Mesothelial cell of epicardium (in vitro differentiated cells): ENCODE measurements at regions not wholly inside any gene's neighbourhood (a gene's known extent, or its start where the extent isn't known, plus 50 kb on each side); places are given as distances from the start of the nearest gene placed in this dataset. TPM values are rescaled to one million over a fixed set of nuclear protein-coding genes. Genes with fewer than 3 reads are reported as not detected.

Source experiments
- DNase-seq, 2 experiments: peaks; one replicate each; pipeline ENCODE4 v3.0.0; 2021; ENCODE audit warnings: low spot score in 2 of 2; ENCODE audit not compliant: unreplicated experiment in 2 of 2
- H3K27ac Mint-ChIP-seq: 2 replicates; pipeline ENCODE4 v1.8.0; 2021; ENCODE audit warnings: mixed read lengths
- H3K27me3 Mint-ChIP-seq: 2 replicates; pipeline ENCODE4 v1.8.0; 2021; ENCODE audit warnings: low read depth, mixed read lengths
- H3K36me3 Mint-ChIP-seq: 2 replicates; pipeline ENCODE4 v1.8.0; 2021; ENCODE audit warnings: mixed read lengths
- H3K4me1 Mint-ChIP-seq: 2 replicates; pipeline ENCODE4 v1.8.0; 2021; ENCODE audit warnings: mixed read lengths
- H3K4me3 Mint-ChIP-seq: 2 replicates; pipeline ENCODE4 v1.8.0; 2021; ENCODE audit warnings: mild to moderate bottlenecking, moderate library complexity, mixed read lengths
- H3K9me3 Mint-ChIP-seq: 2 replicates; pipeline ENCODE4 v1.8.0; 2021; ENCODE audit warnings: mixed read lengths
- microRNA-seq: library from miRNA; unstranded; fragments of <30 nt; microRNA quantifications from one replicate; pipeline ENCODE4 v1.2.0, GENCODE V29; 2021; ENCODE audit warnings: inconsistent platforms, mixed read lengths
- TF ChIP-seq, protein P1 (sequence below): fragments of 200-600 bp; sonication (generic); IDR thresholded peaks from one replicate; pipeline ENCODE4 v1.5.0; 2021; ENCODE audit warnings: antibody characterized with exemption; ENCODE audit not compliant: unreplicated experiment

DNA sequence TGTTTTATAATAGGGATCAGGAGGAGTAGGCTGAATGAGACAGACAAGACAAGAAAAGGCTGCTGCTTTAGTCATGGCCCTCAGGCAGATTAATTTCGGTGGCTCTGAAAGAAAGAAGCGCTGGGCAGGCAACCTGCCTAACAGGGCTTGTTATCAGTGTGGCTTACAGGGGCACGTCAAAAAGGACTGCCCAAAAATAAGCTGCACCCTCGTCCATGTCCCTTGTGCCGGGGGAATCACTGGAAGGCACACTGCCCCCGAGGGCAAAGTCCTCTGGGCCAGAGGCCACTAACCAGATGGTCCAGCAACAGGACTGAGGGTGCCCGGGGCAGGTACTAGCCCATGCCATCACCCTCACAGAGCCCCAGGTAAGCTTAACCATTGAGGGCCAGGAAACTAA, 188.5 kb downstream of the IGSF11 start:
- Mint-ChIP-seq H3K27ac (no peak overlapping the region), H3K27me3 (no peaks in the 10 kb centered on the region), H3K36me3 (no peaks in the 10 kb centered on the region)

More for the DNA sequence above, 188.5 kb downstream of the IGSF11 start:
- Mint-ChIP-seq H3K4me1 (no peaks in the 10 kb centered on the region), H3K9me3 (peaks cover 40% of the 10 kb centered on the region), H3K4me3 (no peak overlapping the region)
- DNase-seq: no peak
- TF ChIP-seq, protein P1, sequence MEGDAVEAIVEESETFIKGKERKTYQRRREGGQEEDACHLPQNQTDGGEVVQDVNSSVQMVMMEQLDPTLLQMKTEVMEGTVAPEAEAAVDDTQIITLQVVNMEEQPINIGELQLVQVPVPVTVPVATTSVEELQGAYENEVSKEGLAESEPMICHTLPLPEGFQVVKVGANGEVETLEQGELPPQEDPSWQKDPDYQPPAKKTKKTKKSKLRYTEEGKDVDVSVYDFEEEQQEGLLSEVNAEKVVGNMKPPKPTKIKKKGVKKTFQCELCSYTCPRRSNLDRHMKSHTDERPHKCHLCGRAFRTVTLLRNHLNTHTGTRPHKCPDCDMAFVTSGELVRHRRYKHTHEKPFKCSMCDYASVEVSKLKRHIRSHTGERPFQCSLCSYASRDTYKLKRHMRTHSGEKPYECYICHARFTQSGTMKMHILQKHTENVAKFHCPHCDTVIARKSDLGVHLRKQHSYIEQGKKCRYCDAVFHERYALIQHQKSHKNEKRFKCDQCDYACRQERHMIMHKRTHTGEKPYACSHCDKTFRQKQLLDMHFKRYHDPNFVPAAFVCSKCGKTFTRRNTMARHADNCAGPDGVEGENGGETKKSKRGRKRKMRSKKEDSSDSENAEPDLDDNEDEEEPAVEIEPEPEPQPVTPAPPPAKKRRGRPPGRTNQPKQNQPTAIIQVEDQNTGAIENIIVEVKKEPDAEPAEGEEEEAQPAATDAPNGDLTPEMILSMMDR: no peak

Small RNA genes lying in the stretch of these regions (microRNA-seq; reads per million reads assigned to microRNA genes)
- not detected for gene MIR4447
